HCT116 (cell line): ENCODE measurements at regions not wholly inside any gene's neighbourhood (a gene's known extent, or its start where the extent isn't known, plus 50 kb on each side); places are given as distances from the start of the nearest gene placed in this dataset.

ENCODE experiments used
- ATAC-seq: fragments of 200-7000 bp; cut with Tn5 transposase; 2 replicates; pipeline ENCODE4 v1.9.1; 2020; ENCODE audit warnings: mild to moderate bottlenecking, moderate library complexity
- BruUV-seq: library from RNA; stranded (reverse); fragments of 400-500 nt; replicated peaks from 2 replicates; lab custom pipeline; 2021; lab: Mats Ljungman, UMichigan
- CTCF ChIA-PET: fragments of 300-600 bp; sonication (Branson Sonifier 250); formaldehyde crosslinking; loops from one replicate; lab custom pipeline; 2021; ENCODE audit warnings: antibody characterized with exemption; lab: Charles Lee
- POLR2A ChIA-PET: fragments of 300-600, 350-600 bp; sonication (Branson Sonifier 250); formaldehyde crosslinking; loops from one replicate; lab custom pipeline; 2021; ENCODE audit warnings: antibody characterized with exemption; lab: Charles Lee
- RAD21 ChIA-PET, 2 experiments: fragments of 300-600 bp; sonication (Branson Sonifier 250); formaldehyde crosslinking; loops; one replicate each; lab custom pipeline; 2023; ENCODE audit warnings: low total read pairs in 2 of 2; ENCODE audit not compliant: uncharacterized antibody in 2 of 2, unreplicated experiment in 2 of 2, low non-redundant PET in 1 of 2; lab: Charles Lee
- DNase-seq: peaks from one replicate; pipeline ENCODE4 v3.0.0-alpha.2; 2010; ENCODE audit warnings: low read depth, low spot score
- H2AFZ ChIP-seq: fragments of 200-600 bp; shearing (Covaris generic), sonication (generic); 2 replicates; pipeline ENCODE4 v1.6.1; 2017; ENCODE audit warnings: low read depth, mixed run types, mixed read lengths, antibody characterized with exemption, low read length; ENCODE audit not compliant: poor library complexity, severe bottlenecking
- H3K27ac ChIP-seq: 2 replicates; pipeline ENCODE4 v1.5.1; 2012; ENCODE audit warnings: low read depth, low read length
- H3K27me3 ChIP-seq: fragments of 200-600 bp; sonication (generic); 2 replicates; pipeline ENCODE4 v1.6.1; 2016; ENCODE audit warnings: mixed run types, low read length, mixed read lengths; ENCODE audit not compliant: insufficient read depth
- H3K36me3 ChIP-seq, 2 experiments: fragments of 200-500 bp in 1 of 2; fragments of 200-600 bp in 1 of 2; sonication (Bioruptor generic) in 1 of 2; sonication (generic) in 1 of 2; 2 replicates each; pipeline versions ENCODE4 v1.5.1 to v1.6.1; 2014 to 2016; ENCODE audit warnings: low read length in 2 of 2, inconsistent platforms in 1 of 2, mixed read lengths in 1 of 2, mixed run types in 1 of 2; ENCODE audit not compliant: insufficient read depth in 2 of 2, control insufficient read depth in 1 of 2
- H3K4me1 ChIP-seq, 2 experiments: fragments of 200-600 bp in 1 of 2; sonication (generic) in 1 of 2; 2 replicates each; pipeline versions ENCODE4 v1.5.1 to v1.6.1; 2012 to 2017; ENCODE audit warnings: low read length in 2 of 2, inconsistent platforms in 1 of 2, mild to moderate bottlenecking in 1 of 2, mixed read lengths in 1 of 2, mixed run types in 1 of 2, moderate library complexity in 1 of 2; ENCODE audit not compliant: insufficient read depth in 2 of 2, control insufficient read depth in 1 of 2
- H3K4me2 ChIP-seq: fragments of 200-600 bp; sonication (generic); 2 replicates; pipeline ENCODE4 v1.6.1; 2017; ENCODE audit warnings: mixed run types, low read length, mixed read lengths
- H3K4me3 ChIP-seq, 2 experiments: fragments of 200-600 bp in 1 of 2; sonication (generic) in 1 of 2; replicated peaks in 1 of 2; 2 replicates each; pipeline ENCODE4 v1.5.1; 2011 to 2016; ENCODE audit warnings: low read length in 2 of 2, control low read depth in 1 of 2, low read depth in 1 of 2, mild to moderate bottlenecking in 1 of 2, mixed read lengths in 1 of 2, mixed run types in 1 of 2
- H3K79me2 ChIP-seq: fragments of 200-600 bp; sonication (generic); 2 replicates; pipeline ENCODE4 v1.6.1; 2017; ENCODE audit warnings: mild to moderate bottlenecking, mixed run types, low read length, moderate library complexity, mixed read lengths; ENCODE audit not compliant: insufficient read depth
- H3K9ac ChIP-seq: fragments of 200-600 bp; sonication (generic); 2 replicates; pipeline ENCODE4 v1.6.1; 2016; ENCODE audit warnings: low read length, mixed read lengths
- H3K9me2 ChIP-seq: fragments of 200-600 bp; sonication (generic), shearing (Covaris generic); 2 replicates; pipeline ENCODE4 v1.6.1; 2017; ENCODE audit warnings: mixed run types, mild to moderate bottlenecking, moderate library complexity; ENCODE audit not compliant: insufficient read depth
- H3K9me3 ChIP-seq, 2 experiments: fragments of 200-500 bp in 1 of 2; fragments of 200-600 bp in 1 of 2; sonication (Bioruptor generic) in 1 of 2; sonication (generic) in 1 of 2; 2 replicates each; pipeline ENCODE4 v1.6.1; 2014 to 2017; ENCODE audit warnings: low read length in 2 of 2, mixed read lengths in 2 of 2, inconsistent platforms in 1 of 2, low read depth in 1 of 2, mild to moderate bottlenecking in 1 of 2, mixed run types in 1 of 2, moderate library complexity in 1 of 2; ENCODE audit not compliant: control insufficient read depth in 1 of 2, insufficient read depth in 1 of 2
- H4K20me1 ChIP-seq: fragments of 200-600 bp; sonication (generic), shearing (Covaris generic); 2 replicates; pipeline ENCODE4 v1.6.1; 2017; ENCODE audit warnings: mixed run types, mild to moderate bottlenecking, moderate library complexity; ENCODE audit not compliant: insufficient read depth
- CBX3 ChIP-seq: IDR thresholded peaks from 2 replicates; pipeline ENCODE4 v1.6.1; 2012; ENCODE audit warnings: low read depth
- CEBPB ChIP-seq: IDR thresholded peaks from 2 replicates; pipeline ENCODE4 v1.6.1; 2012; ENCODE audit warnings: low read depth
- CTCF ChIP-seq, 3 experiments: fragments of 200-600 bp in 1 of 3; sonication (generic) in 1 of 3; IDR thresholded peaks in 2 of 3; conservative IDR thresholded peaks in 1 of 3; 2 replicates each; pipeline ENCODE4 v1.5.1; 2012 to 2017; ENCODE audit warnings: low read depth in 2 of 3, low read length in 2 of 3, antibody characterized with exemption in 1 of 3, borderline replicate concordance in 1 of 3, control low read depth in 1 of 3, mild to moderate bottlenecking in 1 of 3, mixed read lengths in 1 of 3, mixed run types in 1 of 3, moderate library complexity in 1 of 3; ENCODE audit not compliant: insufficient read depth in 1 of 3
- EGR1 ChIP-seq: IDR thresholded peaks from 2 replicates; pipeline ENCODE4 v1.6.1; 2012; ENCODE audit warnings: low read depth
- ELF1 ChIP-seq: IDR thresholded peaks from 2 replicates; pipeline ENCODE4 v1.6.1; 2012; ENCODE audit warnings: low read depth, borderline replicate concordance
- EZH2phosphoT487 ChIP-seq: fragments of 200-600 bp; IDR thresholded peaks from 2 replicates; pipeline ENCODE4 v1.6.1; 2018; ENCODE audit warnings: antibody characterized with exemption, borderline replicate concordance
- FOSL1 ChIP-seq: IDR thresholded peaks from 2 replicates; pipeline ENCODE4 v1.6.1; 2012; ENCODE audit warnings: low read depth
- JUND ChIP-seq: IDR thresholded peaks from 2 replicates; pipeline ENCODE4 v1.6.1; 2012
- MAX ChIP-seq: IDR thresholded peaks from 2 replicates; pipeline ENCODE4 v1.6.1; 2012
- POLR2AphosphoS5 ChIP-seq: IDR thresholded peaks from 2 replicates; pipeline ENCODE4 v1.6.1; 2011; ENCODE audit warnings: mild to moderate bottlenecking, low read depth, low read length, moderate library complexity
- RAD21 ChIP-seq: IDR thresholded peaks from 2 replicates; pipeline ENCODE4 v1.6.1; 2012; ENCODE audit warnings: low read depth, mild to moderate bottlenecking
- REST ChIP-seq: IDR thresholded peaks from 2 replicates; pipeline ENCODE4 v1.6.1; 2012; ENCODE audit warnings: low read depth
- SIN3A ChIP-seq: IDR thresholded peaks from 2 replicates; pipeline ENCODE4 v1.6.1; 2012; ENCODE audit warnings: low read depth
- SRF ChIP-seq: IDR thresholded peaks from 2 replicates; pipeline ENCODE4 v1.6.1; 2012; ENCODE audit warnings: low read depth
- TCF7L2 ChIP-seq: IDR thresholded peaks from 2 replicates; pipeline ENCODE4 v1.7.0; 2011; ENCODE audit warnings: borderline replicate concordance, inconsistent platforms; ENCODE audit not compliant: insufficient read depth, insufficient read length; ENCODE audit errors: extremely low read depth
- YY1 ChIP-seq: IDR thresholded peaks from 2 replicates; pipeline ENCODE4 v1.6.1; 2011; ENCODE audit warnings: low read length, low read depth, moderate library complexity, mild to moderate bottlenecking; ENCODE audit not compliant: insufficient replicate concordance; ENCODE audit errors: extremely low read depth
- ZFX ChIP-seq: fragments of 450-650 bp; IDR thresholded peaks from 2 replicates; pipeline ENCODE4 v1.6.1; 2017
- ZNF274 ChIP-seq: fragments of 200-500 bp; sonication (Bioruptor generic); IDR thresholded peaks from 2 replicates; pipeline ENCODE4 v1.6.1; 2014; ENCODE audit warnings: mild to moderate bottlenecking, low read depth, low read length, inconsistent platforms
- intact Hi-C: fragments of 100-400 bp; cut with micrococcal nuclease; formaldehyde crosslinking; loops from 2 replicates; pipeline ENCODE4 v1.10.0; 2022

GRCh38 chr2:173754165-173754564 is 211.0 kb downstream of the SP3 start (continued):
- TF ChIP-seq REST, result no peak
- TF ChIP-seq POLR2AphosphoS5, result no peak
- no peak for TF ChIP-seq ZFX

- Histone ChIP-seq H3K9me3 (no peaks in the 10 kb centered on the region), H3K27me3 (no peaks in the 10 kb centered on the region), H4K20me1 (no peaks in the 10 kb centered on the region), H3K36me3 (no peaks in the 10 kb centered on the region), H2AFZ (no peak overlapping the region), H3K9me2 (no peaks in the 10 kb centered on the region), H3K27ac (no peak overlapping the region), H3K4me1 (no peaks in the 10 kb centered on the region), H3K4me2 (no peak overlapping the region), H3K79me2 (no peaks in the 10 kb centered on the region), H3K4me3 (no peak overlapping the region), H3K9ac (no peak overlapping the region)
- BruUV-seq, result no TSS peak
- DNase-seq, result no peak
- POLR2A ChIA-PET, result no interaction called here
- intact Hi-C loops, result loop anchor here (5.0 to 10.0 kb wide), 2 partner anchors 300 to 592 kb away; no protein-coding TSS in a partner anchor
- RAD21 ChIA-PET, result no interaction called here
- ATAC-seq, result no peak
- TF ChIP-seq EGR1, result no peak
- TF ChIP-seq RAD21, result no peak
- no peak for TF ChIP-seq CEBPB
- no peak for TF ChIP-seq ZNF274
- no peak for TF ChIP-seq EZH2phosphoT487
- TF ChIP-seq CTCF (IDR thresholded peaks at IDR 0.05 in 2 of 3, conservative IDR thresholded peaks at IDR 0.05 in 1 of 3; ENCODE audit: borderline replicate concordance in 1 of 3, insufficient read depth in 1 of 3, low read depth in 2 of 3, low read length in 2 of 3), result no peak
- no peak for TF ChIP-seq MAX
- TF ChIP-seq FOSL1, result no peak
- TF ChIP-seq TCF7L2, result no peak
- no peak for TF ChIP-seq YY1
- no peak for TF ChIP-seq ELF1
- TF ChIP-seq SRF, result no peak
- TF ChIP-seq JUND, result no peak
- no peak for TF ChIP-seq CBX3
- TF ChIP-seq ZFX, result no peak
- no peak for TF ChIP-seq REST
- TF ChIP-seq SIN3A, result no peak
- CTCF ChIA-PET, result no interaction called here
Measured at GRCh38 chr2:173754837-173755236, 210.3 kb downstream of the SP3 start.
